ENCODE measurements at regions not wholly inside any gene's neighbourhood (a gene's known extent, or its start where the extent isn't known, plus 50 kb on each side); places are given as distances from the start of the nearest gene placed in this dataset.

DNA sequence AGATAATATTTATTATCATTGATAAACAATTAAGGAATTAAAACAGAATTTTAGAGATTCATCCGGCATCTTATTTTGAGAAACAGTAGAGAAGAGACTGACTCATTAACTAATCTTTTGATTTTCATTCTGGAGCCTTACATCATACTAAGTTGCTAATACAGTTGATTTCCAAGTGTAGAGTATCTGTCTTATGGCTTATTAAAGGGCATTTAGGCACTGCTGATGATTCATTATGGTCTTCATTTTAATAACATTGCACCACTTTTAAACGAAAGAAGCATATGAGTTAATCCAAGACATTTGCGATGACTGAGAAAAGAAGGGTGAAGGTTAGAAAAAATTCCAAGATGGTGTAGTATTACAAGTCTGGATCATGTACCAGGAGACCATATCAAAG lies 186.0 kb upstream of the CACNA2D1 start:
- no peak overlapping the region for H3K27ac ChIP-seq (replicated peaks)
- no peak for DNase-seq
- H3K4me1 ChIP-seq, result no peaks in the 10 kb centered on the region
- TF ChIP-seq, protein P1, sequence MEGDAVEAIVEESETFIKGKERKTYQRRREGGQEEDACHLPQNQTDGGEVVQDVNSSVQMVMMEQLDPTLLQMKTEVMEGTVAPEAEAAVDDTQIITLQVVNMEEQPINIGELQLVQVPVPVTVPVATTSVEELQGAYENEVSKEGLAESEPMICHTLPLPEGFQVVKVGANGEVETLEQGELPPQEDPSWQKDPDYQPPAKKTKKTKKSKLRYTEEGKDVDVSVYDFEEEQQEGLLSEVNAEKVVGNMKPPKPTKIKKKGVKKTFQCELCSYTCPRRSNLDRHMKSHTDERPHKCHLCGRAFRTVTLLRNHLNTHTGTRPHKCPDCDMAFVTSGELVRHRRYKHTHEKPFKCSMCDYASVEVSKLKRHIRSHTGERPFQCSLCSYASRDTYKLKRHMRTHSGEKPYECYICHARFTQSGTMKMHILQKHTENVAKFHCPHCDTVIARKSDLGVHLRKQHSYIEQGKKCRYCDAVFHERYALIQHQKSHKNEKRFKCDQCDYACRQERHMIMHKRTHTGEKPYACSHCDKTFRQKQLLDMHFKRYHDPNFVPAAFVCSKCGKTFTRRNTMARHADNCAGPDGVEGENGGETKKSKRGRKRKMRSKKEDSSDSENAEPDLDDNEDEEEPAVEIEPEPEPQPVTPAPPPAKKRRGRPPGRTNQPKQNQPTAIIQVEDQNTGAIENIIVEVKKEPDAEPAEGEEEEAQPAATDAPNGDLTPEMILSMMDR (IDR thresholded peaks at IDR 0.05; ENCODE audit: borderline replicate concordance), result no peak
- no peaks in the 10 kb centered on the region for H3K27me3 ChIP-seq (ENCODE audit: low read depth)
- intact Hi-C loops (cut with micrococcal nuclease), result no loop called here
- no peaks in the 10 kb centered on the region for H3K36me3 ChIP-seq
- H3K9me3 ChIP-seq (replicated peaks), result no peaks in the 10 kb centered on the region
- no peak overlapping the region for H3K4me3 ChIP-seq

DNA sequence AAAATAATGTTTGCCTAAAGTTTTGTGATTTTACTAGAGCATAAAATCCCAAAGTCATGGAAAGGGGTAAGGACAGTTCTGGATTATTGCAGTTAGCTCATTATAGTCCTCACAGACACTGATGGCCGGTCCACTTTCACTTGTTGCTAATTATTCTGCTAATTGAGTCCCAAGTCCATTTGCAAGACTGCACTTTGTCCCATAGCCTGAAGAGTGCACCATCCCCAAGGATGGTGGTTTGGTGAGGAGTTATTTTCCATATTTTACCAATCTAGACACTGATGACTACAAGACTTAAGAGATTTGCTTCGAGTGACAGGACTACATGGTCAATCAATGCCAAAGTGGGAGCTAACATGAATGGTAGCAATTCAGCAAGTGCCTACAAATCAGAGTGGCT lies 181.8 kb upstream of the CACNA2D1 start:
- Histone ChIP-seq H3K9me3 (replicated peaks) (no peaks in the 10 kb centered on the region), H3K4me1 (no peaks in the 10 kb centered on the region), H3K27me3 (ENCODE audit: low read depth) (no peaks in the 10 kb centered on the region), H3K27ac (replicated peaks) (no peak overlapping the region), H3K36me3 (no peaks in the 10 kb centered on the region), H3K4me3 (no peak overlapping the region)
- DNase-seq, result no peak
- intact Hi-C loops (cut with micrococcal nuclease), result no loop called here
- TF ChIP-seq, protein P1 (IDR thresholded peaks at IDR 0.05; ENCODE audit: borderline replicate concordance), result no peak

DNA sequence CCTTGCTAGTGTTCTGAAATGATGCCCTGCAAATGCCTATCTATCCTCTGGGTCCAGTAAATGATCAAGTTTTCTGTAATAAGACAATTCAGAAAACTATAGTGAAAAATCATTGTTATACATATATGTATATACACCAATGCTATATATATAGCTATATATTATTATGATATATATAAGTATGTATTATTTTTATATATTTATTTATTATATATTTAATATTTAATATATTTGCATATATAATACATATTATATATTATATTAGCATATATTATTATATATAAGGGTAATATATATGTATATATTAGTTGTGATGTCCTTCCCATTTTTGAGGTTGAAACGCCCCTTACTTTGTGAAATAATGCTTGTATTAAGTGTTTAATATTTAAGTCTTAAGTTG lies 181.4 kb upstream of the CACNA2D1 start:
- H3K4me3 ChIP-seq, result no peak overlapping the region
- no peaks in the 10 kb centered on the region for H3K27me3 ChIP-seq (ENCODE audit: low read depth)
- no peaks in the 10 kb centered on the region for H3K9me3 ChIP-seq (replicated peaks)
- no peaks in the 10 kb centered on the region for H3K4me1 ChIP-seq
- DNase-seq, result no peak
- intact Hi-C loops (cut with micrococcal nuclease), result no loop called here
- H3K36me3 ChIP-seq, result no peaks in the 10 kb centered on the region
- TF ChIP-seq, protein P1 (IDR thresholded peaks at IDR 0.05; ENCODE audit: borderline replicate concordance), result no peak
- no peak overlapping the region for H3K27ac ChIP-seq (replicated peaks)

DNA sequence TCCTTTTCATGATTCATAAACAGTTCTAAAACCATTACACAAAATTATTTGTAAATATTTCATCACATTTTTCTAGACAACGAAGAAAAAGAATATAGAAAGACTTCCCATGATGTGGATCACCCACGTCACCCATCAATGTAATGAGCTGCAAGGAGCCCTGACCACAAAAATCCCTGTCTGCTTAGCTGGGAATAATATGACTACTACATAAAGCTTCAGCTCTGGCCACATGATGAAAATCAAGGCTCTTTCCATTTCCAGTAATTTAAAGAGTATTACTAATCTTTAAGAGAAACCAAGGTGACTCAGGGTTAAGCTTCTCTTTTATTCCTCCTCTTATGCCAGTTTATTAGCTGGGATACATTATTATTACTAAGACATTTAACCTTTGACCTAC lies 180.8 kb upstream of the CACNA2D1 start:
- Histone ChIP-seq H3K27ac (replicated peaks) (no peak overlapping the region), H3K9me3 (replicated peaks) (no peaks in the 10 kb centered on the region), H3K4me3 (no peak overlapping the region), H3K36me3 (no peaks in the 10 kb centered on the region), H3K4me1 (no peaks in the 10 kb centered on the region), H3K27me3 (ENCODE audit: low read depth) (no peaks in the 10 kb centered on the region)
- TF ChIP-seq, protein P1 (IDR thresholded peaks at IDR 0.05; ENCODE audit: borderline replicate concordance), result no peak
- intact Hi-C loops (cut with micrococcal nuclease), result no loop called here
- no peak for DNase-seq

DNA sequence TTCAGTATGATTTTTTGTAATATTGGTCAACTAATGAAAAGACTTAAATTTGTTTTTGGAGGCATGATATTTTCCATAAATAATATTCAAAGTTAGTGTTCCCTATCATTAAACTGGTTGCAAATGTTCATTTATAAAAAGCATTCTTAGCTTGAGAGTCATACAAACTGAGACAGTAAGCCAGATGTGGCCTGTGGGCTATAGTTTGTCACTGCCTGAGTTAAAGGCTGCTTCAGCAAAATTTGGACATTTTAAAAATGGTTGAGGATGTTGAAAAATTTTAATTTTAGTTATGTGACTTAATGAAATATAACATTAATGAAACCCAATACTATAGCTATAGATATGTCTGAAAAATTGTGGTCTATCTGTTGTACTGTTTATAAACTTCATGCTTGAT lies 180.2 kb upstream of the CACNA2D1 start:
- no peaks in the 10 kb centered on the region for H3K36me3 ChIP-seq
- TF ChIP-seq, protein P1 (IDR thresholded peaks at IDR 0.05; ENCODE audit: borderline replicate concordance), result no peak
- H3K27me3 ChIP-seq (ENCODE audit: low read depth), result no peaks in the 10 kb centered on the region
- no peak for DNase-seq
- intact Hi-C loops (cut with micrococcal nuclease), result no loop called here
- no peaks in the 10 kb centered on the region for H3K9me3 ChIP-seq (replicated peaks)
- H3K27ac ChIP-seq (replicated peaks), result no peak overlapping the region
- H3K4me3 ChIP-seq, result no peak overlapping the region
- no peaks in the 10 kb centered on the region for H3K4me1 ChIP-seq

DNA sequence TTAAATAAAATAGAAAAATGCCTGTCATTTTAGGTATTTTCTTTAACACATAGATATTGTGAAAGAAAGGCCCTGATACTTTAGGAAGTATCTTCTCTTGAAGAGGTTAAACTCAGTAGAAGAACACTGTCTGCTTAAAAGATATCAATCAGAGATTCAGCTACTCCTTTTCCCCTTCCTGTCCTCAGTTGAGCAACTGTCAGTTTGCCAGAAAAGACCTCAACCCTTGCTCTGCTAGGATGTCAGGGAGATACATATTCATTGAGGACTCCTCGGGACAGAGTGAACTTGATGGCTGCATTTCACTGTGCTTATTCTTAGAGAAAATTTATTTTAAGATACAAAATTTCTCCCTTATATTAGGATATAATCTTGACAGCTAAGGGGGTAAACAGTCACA lies 173.6 kb upstream of the CACNA2D1 start:
- Histone ChIP-seq H3K4me3 (no peak overlapping the region), H3K27ac (replicated peaks) (no peak overlapping the region), H3K9me3 (replicated peaks) (no peaks in the 10 kb centered on the region), H3K27me3 (ENCODE audit: low read depth) (no peaks in the 10 kb centered on the region), H3K36me3 (no peaks in the 10 kb centered on the region), H3K4me1 (no peaks in the 10 kb centered on the region)
- DNase-seq, result no peak
- TF ChIP-seq, protein P1 (IDR thresholded peaks at IDR 0.05; ENCODE audit: borderline replicate concordance), result no peak
- intact Hi-C loops (cut with micrococcal nuclease), result no loop called here
